Endothelial cell of umbilical vein (primary cell): ENCODE measurements at regions not wholly inside any gene's neighbourhood (a gene's known extent, or its start where the extent isn't known, plus 50 kb on each side); places are given as distances from the start of the nearest gene placed in this dataset.

Experiments
- BruUV-seq: library from RNA; stranded (reverse); fragments of 400-500 nt; replicated peaks from 2 replicates; lab custom pipeline; 2021; lab: Mats Ljungman, UMichigan
- CTCF ChIA-PET: fragments of 300-600, 350-600 bp; sonication (Branson Sonifier 250); formaldehyde crosslinking; loops from one replicate; lab custom pipeline; 2021; ENCODE audit warnings: antibody characterized with exemption, inconsistent platforms; lab: Charles Lee
- POLR2A ChIA-PET: fragments of 300-600, 350-600 bp; sonication (Branson Sonifier 250); formaldehyde crosslinking; loops from one replicate; lab custom pipeline; 2021; ENCODE audit warnings: antibody characterized with exemption, inconsistent platforms; lab: Charles Lee
- DNase-seq: peaks from one replicate; pipeline ENCODE4 v3.0.0-alpha.2; 2011; ENCODE audit warnings: low read depth, low spot score
- FAIRE-seq: peaks from 2 replicates; lab custom pipeline; 2011; peaks lifted over from hg19 to GRCh38; lab: Jason Lieb, UNC
- H2AFZ ChIP-seq: 2 replicates; pipeline ENCODE4 v1.6.0; 2012; ENCODE audit warnings: low read depth, low read length, control low read depth, inconsistent platforms
- H3K27ac ChIP-seq: 2 replicates; pipeline ENCODE4 v1.5.1; 2011; ENCODE audit warnings: low read depth, mild to moderate bottlenecking, control low read depth, low read length, moderate library complexity; ENCODE audit not compliant: insufficient read depth
- H3K27me3 ChIP-seq, 2 experiments: 2 replicates each; pipeline versions ENCODE4 v1.6.0 to v1.6.1; 2011; ENCODE audit warnings: low read length in 2 of 2, mixed read lengths in 1 of 2; ENCODE audit not compliant: control insufficient read depth in 2 of 2, insufficient read depth in 2 of 2
- H3K36me3 ChIP-seq, 2 experiments: 2 replicates in 1 of 2; 3 replicates in 1 of 2; pipeline ENCODE4 v1.5.1; 2011; ENCODE audit warnings: low read length in 2 of 2, mild to moderate bottlenecking in 1 of 2, moderate library complexity in 1 of 2; ENCODE audit not compliant: control insufficient read depth in 2 of 2, insufficient read depth in 2 of 2; ENCODE audit errors: extremely low read depth in 1 of 2
- H3K4me1 ChIP-seq: 3 replicates; pipeline ENCODE4 v1.5.1; 2011; ENCODE audit warnings: mild to moderate bottlenecking, low read length; ENCODE audit not compliant: control insufficient read depth, insufficient read depth; ENCODE audit errors: extremely low read depth
- H3K4me2 ChIP-seq: 2 replicates; pipeline ENCODE4 v1.6.1; 2011; ENCODE audit warnings: low read length, control low read depth, mixed read lengths; ENCODE audit not compliant: insufficient read depth
- H3K4me3 ChIP-seq, 3 experiments: fragments of 200-600 bp in 1 of 3; sonication (generic), shearing (Covaris generic) in 1 of 3; replicated peaks in 1 of 3; 2 replicates each; pipeline ENCODE4 v1.5.1; 2011 to 2016; ENCODE audit warnings: control low read depth in 3 of 3, low read length in 3 of 3, mild to moderate bottlenecking in 2 of 3, inconsistent platforms in 1 of 3, low read depth in 1 of 3, moderate library complexity in 1 of 3; ENCODE audit not compliant: insufficient read depth in 1 of 3
- H3K79me2 ChIP-seq: 2 replicates; pipeline ENCODE4 v1.6.0; 2012; ENCODE audit warnings: low read length, inconsistent platforms; ENCODE audit not compliant: control insufficient read depth, insufficient read depth
- H3K9ac ChIP-seq: replicated peaks from 2 replicates; pipeline ENCODE3; 2011; ENCODE audit warnings: low read length, control low read depth; ENCODE audit not compliant: insufficient read depth; ENCODE audit errors: extremely low read depth
- H3K9me1 ChIP-seq: replicated peaks from 3 replicates; pipeline ENCODE4 v1.6.0; 2011; ENCODE audit warnings: mild to moderate bottlenecking, low read length; ENCODE audit not compliant: control insufficient read depth, insufficient read depth; ENCODE audit errors: extremely low read depth
- H3K9me3 ChIP-seq: replicated peaks from 2 replicates; pipeline ENCODE4 v1.5.1; 2012; ENCODE audit warnings: low read length, inconsistent platforms; ENCODE audit not compliant: control insufficient read depth, insufficient read depth
- H4K20me1 ChIP-seq: replicated peaks from 2 replicates; pipeline ENCODE3; 2011; ENCODE audit warnings: mild to moderate bottlenecking, low read length; ENCODE audit not compliant: control insufficient read depth, insufficient read depth; ENCODE audit errors: extremely low read depth
- EZH2 ChIP-seq: IDR thresholded peaks from 2 replicates; pipeline ENCODE4 v1.6.1; 2012; ENCODE audit warnings: borderline replicate concordance, low read depth, mild to moderate bottlenecking, moderate library complexity, low read length, inconsistent platforms; ENCODE audit not compliant: severe bottlenecking
- FOS ChIP-seq: IDR thresholded peaks from 2 replicates; pipeline ENCODE4 v1.6.1; 2011; ENCODE audit warnings: mild to moderate bottlenecking, low read length, moderate library complexity, borderline replicate concordance; ENCODE audit not compliant: insufficient read depth
- GATA2 ChIP-seq: IDR thresholded peaks from 2 replicates; pipeline ENCODE4 v1.7.0; 2011; ENCODE audit warnings: low read depth, mild to moderate bottlenecking, moderate library complexity, mixed read lengths, low read length; ENCODE audit not compliant: insufficient read length, insufficient read depth
- JUN ChIP-seq: IDR thresholded peaks from 2 replicates; pipeline ENCODE4 v1.6.1; 2011; ENCODE audit warnings: borderline replicate concordance, low read depth; ENCODE audit not compliant: insufficient read length, insufficient read depth
- MYC ChIP-seq: IDR thresholded peaks from one replicate; pipeline ENCODE4 v1.6.1; 2011; ENCODE audit warnings: mild to moderate bottlenecking, low read depth, low read length
- POLR2A ChIP-seq: IDR thresholded peaks from 2 replicates; pipeline ENCODE4 v1.6.1; 2012; ENCODE audit warnings: low read depth, mild to moderate bottlenecking, control low read depth, low read length
- POLR2AphosphoS5 ChIP-seq: IDR thresholded peaks from 2 replicates; pipeline ENCODE4 v1.6.1; 2012; ENCODE audit warnings: low read depth, mild to moderate bottlenecking, control low read depth, low read length, moderate library complexity; ENCODE audit not compliant: insufficient read depth
- dilution Hi-C: fragments of 300-500 bp; cut with MboI; formaldehyde crosslinking; loops from one replicate; pipeline ENCODE4 v1.15.0; 2019; ENCODE audit warnings: low sequenced_read_pairs; ENCODE audit not compliant: extremely low pct_ligation_motif_present
- intact Hi-C: fragments of 100-400 bp; cut with micrococcal nuclease; formaldehyde crosslinking; loops from one replicate; pipeline ENCODE4 v1.10.0; 2022
- TF ChIP-seq, protein P1 (sequence below): IDR thresholded peaks from 2 replicates; pipeline ENCODE4 v1.6.1; 2011; ENCODE audit not compliant: insufficient read depth, insufficient read length
- TF ChIP-seq, protein P2 (sequence below), 2 donors: IDR thresholded peaks; 1 replicate in 1 of 2; 2 replicates in 1 of 2; pipeline ENCODE4 v1.5.1; 2011; ENCODE audit warnings: low read length in 2 of 2, mild to moderate bottlenecking in 2 of 2, moderate library complexity in 2 of 2, control low read depth in 1 of 2, inconsistent platforms in 1 of 2, low read depth in 1 of 2; ENCODE audit not compliant: insufficient read depth in 1 of 2; ENCODE audit errors: extremely low read depth in 1 of 2

DNA sequence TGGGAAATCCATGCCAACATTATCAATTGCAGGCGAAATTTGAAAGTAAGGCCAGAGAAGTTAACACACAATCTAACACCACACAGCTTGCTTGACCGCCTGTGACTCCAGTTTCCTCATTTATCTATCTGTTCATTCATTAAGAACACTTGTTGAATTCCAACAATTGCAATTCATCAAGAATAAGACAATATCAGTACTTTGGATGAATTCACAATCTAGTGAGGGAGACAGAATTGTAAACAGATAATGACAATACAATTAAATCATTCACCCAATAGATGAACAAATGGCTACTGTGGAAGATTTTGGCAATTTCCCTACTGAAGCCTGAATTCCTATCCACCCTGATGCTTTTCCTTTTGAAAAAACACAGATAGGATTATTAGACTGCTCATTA is 181.6 kb downstream of the TRIM36 start:
- no TSS peak for BruUV-seq

More for the DNA sequence above, 181.6 kb downstream of the TRIM36 start:
- H4K20me1 ChIP-seq, result no peaks in the 10 kb centered on the region
- POLR2A ChIA-PET, result no interaction called here
- H3K9ac ChIP-seq, result no peak overlapping the region
- CTCF ChIA-PET, result no interaction called here
- H3K4me2 ChIP-seq, result no peak overlapping the region
- FAIRE-seq, result no peak
- DNase-seq, result no peak
- no peak overlapping the region for H3K4me3 ChIP-seq
- no peaks in the 10 kb centered on the region for H3K4me1 ChIP-seq
- H3K27ac ChIP-seq, result no peak overlapping the region
- no peaks in the 10 kb centered on the region for H3K79me2 ChIP-seq
- H2AFZ ChIP-seq, result no peak overlapping the region
- dilution Hi-C loops (no loop called here), intact Hi-C loops (no loop called here)
- H3K27me3 ChIP-seq, result no peaks in the 10 kb centered on the region
- no peaks in the 10 kb centered on the region for H3K9me3 ChIP-seq
- no peaks in the 10 kb centered on the region for H3K36me3 ChIP-seq
- H3K9me1 ChIP-seq, result no peaks in the 10 kb centered on the region
- TF ChIP-seq MYC, result no peak
- no peak for TF ChIP-seq POLR2AphosphoS5
- no peak for TF ChIP-seq POLR2A
- TF ChIP-seq, protein P1, sequence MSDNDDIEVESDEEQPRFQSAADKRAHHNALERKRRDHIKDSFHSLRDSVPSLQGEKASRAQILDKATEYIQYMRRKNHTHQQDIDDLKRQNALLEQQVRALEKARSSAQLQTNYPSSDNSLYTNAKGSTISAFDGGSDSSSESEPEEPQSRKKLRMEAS, result no peak
- TF ChIP-seq JUN, result no peak
- no peak for TF ChIP-seq FOS
- TF ChIP-seq, protein P2, sequence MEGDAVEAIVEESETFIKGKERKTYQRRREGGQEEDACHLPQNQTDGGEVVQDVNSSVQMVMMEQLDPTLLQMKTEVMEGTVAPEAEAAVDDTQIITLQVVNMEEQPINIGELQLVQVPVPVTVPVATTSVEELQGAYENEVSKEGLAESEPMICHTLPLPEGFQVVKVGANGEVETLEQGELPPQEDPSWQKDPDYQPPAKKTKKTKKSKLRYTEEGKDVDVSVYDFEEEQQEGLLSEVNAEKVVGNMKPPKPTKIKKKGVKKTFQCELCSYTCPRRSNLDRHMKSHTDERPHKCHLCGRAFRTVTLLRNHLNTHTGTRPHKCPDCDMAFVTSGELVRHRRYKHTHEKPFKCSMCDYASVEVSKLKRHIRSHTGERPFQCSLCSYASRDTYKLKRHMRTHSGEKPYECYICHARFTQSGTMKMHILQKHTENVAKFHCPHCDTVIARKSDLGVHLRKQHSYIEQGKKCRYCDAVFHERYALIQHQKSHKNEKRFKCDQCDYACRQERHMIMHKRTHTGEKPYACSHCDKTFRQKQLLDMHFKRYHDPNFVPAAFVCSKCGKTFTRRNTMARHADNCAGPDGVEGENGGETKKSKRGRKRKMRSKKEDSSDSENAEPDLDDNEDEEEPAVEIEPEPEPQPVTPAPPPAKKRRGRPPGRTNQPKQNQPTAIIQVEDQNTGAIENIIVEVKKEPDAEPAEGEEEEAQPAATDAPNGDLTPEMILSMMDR (IDR thresholded peaks at IDR 0.05; ENCODE audit: extremely low read depth in 1 of 2, insufficient read depth in 1 of 2, low read depth in 1 of 2, low read length in 2 of 2), result no peak
- no peak for TF ChIP-seq EZH2
- TF ChIP-seq GATA2, result no peak
